AG04450 (cell line): ENCODE measurements at regions not wholly inside any gene's neighbourhood (a gene's known extent, or its start where the extent isn't known, plus 50 kb on each side); places are given as distances from the start of the nearest gene placed in this dataset.

Source experiments
- CTCF ChIA-PET: fragments of 300-600, 350-600 bp; formaldehyde crosslinking; extraction: SDS; loops from one replicate; lab custom pipeline; 2022; ENCODE audit warnings: antibody characterized with exemption, inconsistent platforms; lab: Charles Lee
- POLR2A ChIA-PET: fragments of 350-600 bp; formaldehyde crosslinking; extraction: SDS; loops from one replicate; lab custom pipeline; 2021; ENCODE audit warnings: antibody characterized with exemption, inconsistent platforms; lab: Yijun Ruan, JAX
- DNase-seq: peaks from one replicate; pipeline ENCODE4 v3.0.0-alpha.2; 2011; ENCODE audit warnings: low read depth, low spot score
- H3K27ac ChIP-seq: one replicate; pipeline ENCODE4 v1.5.1; 2012; ENCODE audit warnings: low read depth, low read length, control low read depth
- H3K27me3 ChIP-seq: one replicate; pipeline ENCODE4 v1.6.0; 2012; ENCODE audit warnings: low read length; ENCODE audit not compliant: control insufficient read depth, insufficient read depth
- H3K4me3 ChIP-seq: 2 replicates; pipeline ENCODE4 v1.5.1; 2011; ENCODE audit warnings: mild to moderate bottlenecking, low read depth, low read length, control low read depth
- H3K9me3 ChIP-seq: 2 replicates; pipeline ENCODE4 v1.5.1; 2012; ENCODE audit warnings: low read length; ENCODE audit not compliant: control insufficient read depth, insufficient read depth
- TF ChIP-seq, protein P1 (sequence below): IDR thresholded peaks from 2 replicates; pipeline ENCODE4 v1.5.1; 2011; ENCODE audit warnings: low read depth, low read length, control low read depth, inconsistent platforms

DNA sequence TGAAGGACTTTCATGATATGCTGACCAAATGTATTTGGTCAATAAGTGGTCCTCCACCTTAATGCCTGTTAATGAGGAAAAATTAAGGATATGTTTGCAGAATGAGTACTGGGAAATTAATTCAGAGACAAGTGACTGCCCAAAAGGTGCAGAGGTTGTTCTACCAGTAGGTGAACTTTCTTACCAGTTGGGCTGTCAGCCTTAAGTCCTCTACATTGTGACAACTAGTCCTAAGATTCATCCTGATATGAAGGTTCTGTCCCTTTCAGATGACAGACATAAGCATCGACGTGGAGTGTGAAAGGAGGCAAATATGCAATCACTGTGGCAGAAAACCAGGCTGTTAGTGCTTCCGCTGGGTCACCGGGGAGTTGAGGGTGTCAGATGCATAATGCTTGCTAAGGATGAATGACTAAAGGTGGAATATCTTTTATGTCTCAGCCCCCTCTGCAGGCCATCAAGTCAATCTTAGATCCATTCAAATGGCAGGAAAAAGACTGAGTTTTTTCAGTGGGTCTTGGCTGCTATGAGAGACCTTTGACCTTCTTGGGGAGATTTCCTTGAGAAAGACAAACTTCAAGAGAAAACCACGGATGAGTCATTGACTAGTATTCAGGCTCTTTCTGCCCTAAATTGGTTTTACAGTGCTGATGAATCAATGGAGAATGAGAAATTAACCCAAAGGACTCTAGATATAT is 226.0 kb downstream of the TPBG start:
- Histone ChIP-seq H3K27me3 (no peaks in the 10 kb centered on the region), H3K4me3 (no peak overlapping the region), H3K9me3 (no peaks in the 10 kb centered on the region), H3K27ac (no peak overlapping the region)
- CTCF ChIA-PET, result interaction anchor here (0.9 kb wide), 1 partner anchor 319 kb away, joined by 3 read pairs; no protein-coding TSS in a partner anchor
- peak; percentile 4 for DNase-seq
- TF ChIP-seq, protein P1, sequence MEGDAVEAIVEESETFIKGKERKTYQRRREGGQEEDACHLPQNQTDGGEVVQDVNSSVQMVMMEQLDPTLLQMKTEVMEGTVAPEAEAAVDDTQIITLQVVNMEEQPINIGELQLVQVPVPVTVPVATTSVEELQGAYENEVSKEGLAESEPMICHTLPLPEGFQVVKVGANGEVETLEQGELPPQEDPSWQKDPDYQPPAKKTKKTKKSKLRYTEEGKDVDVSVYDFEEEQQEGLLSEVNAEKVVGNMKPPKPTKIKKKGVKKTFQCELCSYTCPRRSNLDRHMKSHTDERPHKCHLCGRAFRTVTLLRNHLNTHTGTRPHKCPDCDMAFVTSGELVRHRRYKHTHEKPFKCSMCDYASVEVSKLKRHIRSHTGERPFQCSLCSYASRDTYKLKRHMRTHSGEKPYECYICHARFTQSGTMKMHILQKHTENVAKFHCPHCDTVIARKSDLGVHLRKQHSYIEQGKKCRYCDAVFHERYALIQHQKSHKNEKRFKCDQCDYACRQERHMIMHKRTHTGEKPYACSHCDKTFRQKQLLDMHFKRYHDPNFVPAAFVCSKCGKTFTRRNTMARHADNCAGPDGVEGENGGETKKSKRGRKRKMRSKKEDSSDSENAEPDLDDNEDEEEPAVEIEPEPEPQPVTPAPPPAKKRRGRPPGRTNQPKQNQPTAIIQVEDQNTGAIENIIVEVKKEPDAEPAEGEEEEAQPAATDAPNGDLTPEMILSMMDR, result peak; percentile 27; the same call in 1 of the 2 replicates
- POLR2A ChIA-PET, result no interaction called here

GRCh38 chr6:82597201-82597600 is 233.6 kb downstream of the TPBG start:
- H3K27me3 ChIP-seq, result no peaks in the 10 kb centered on the region
- H3K9me3 ChIP-seq, result no peaks in the 10 kb centered on the region
- ChIA-PET POLR2A (no interaction called here), CTCF (no interaction called here)
- no peak overlapping the region for H3K4me3 ChIP-seq
- DNase-seq, result no peak
- TF ChIP-seq, protein P1, result no peak
- no peak overlapping the region for H3K27ac ChIP-seq

GRCh38 chr6:82602776-82603175 is 239.2 kb downstream of the TPBG start:
- ChIA-PET POLR2A (no interaction called here), CTCF (no interaction called here)
- H3K9me3 ChIP-seq, result no peaks in the 10 kb centered on the region
- TF ChIP-seq, protein P1, result no peak
- H3K4me3 ChIP-seq, result no peak overlapping the region
- DNase-seq, result no peak
- no peaks in the 10 kb centered on the region for H3K27me3 ChIP-seq
- no peak overlapping the region for H3K27ac ChIP-seq

DNA sequence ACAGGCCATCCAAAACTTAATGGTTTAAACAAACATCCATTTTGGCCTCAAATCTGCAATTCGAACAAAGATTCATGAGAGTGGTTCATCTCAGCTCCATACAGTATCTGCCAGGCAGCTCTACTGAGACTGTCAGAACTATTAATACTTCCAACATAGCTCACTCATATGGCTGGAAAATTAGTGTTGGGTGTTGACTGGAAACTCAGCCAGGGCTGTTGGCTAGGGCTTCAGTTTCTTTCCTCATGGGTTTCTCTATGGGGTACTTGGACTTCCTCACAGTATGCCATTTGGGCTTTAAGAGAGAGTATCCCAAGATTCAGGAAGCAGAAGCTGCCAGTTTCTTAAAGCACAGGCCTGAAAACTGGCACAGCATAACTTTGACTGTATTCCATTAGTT is 240.3 kb downstream of the TPBG start:
- H3K27ac ChIP-seq, result no peak overlapping the region
- no peak for DNase-seq
- ChIA-PET CTCF (interaction anchor here (0.9 to 1.1 kb wide), 2 partner anchors 12 to 333 kb away, joined by 3 to 5 read pairs; no protein-coding TSS in a partner anchor), POLR2A (no interaction called here)
- no peaks in the 10 kb centered on the region for H3K27me3 ChIP-seq
- TF ChIP-seq, protein P1, result no peak
- no peak overlapping the region for H3K4me3 ChIP-seq
- H3K9me3 ChIP-seq, result no peaks in the 10 kb centered on the region

GRCh38 chr6:82607998-82608725 is 244.5 kb downstream of the TPBG start:
- DNase-seq, result no peak
- ChIA-PET CTCF (no interaction called here), POLR2A (no interaction called here)
- TF ChIP-seq, protein P1, result no peak
- Histone ChIP-seq H3K27me3 (no peaks in the 10 kb centered on the region), H3K4me3 (no peak overlapping the region), H3K9me3 (no peaks in the 10 kb centered on the region), H3K27ac (no peak overlapping the region)
